ENCODE measurements at regions not wholly inside any gene's neighbourhood (a gene's known extent, or its start where the extent isn't known, plus 50 kb on each side); places are given as distances from the start of the nearest gene placed in this dataset.
A peak's percentile ranks its signal among the peaks of the same experiment; 100 is the strongest.

GRCh38 chr14:76924371-76925096, 98.3 kb downstream of the LRRC74A start:
- DNase-seq: peak; percentile 64

DNA sequence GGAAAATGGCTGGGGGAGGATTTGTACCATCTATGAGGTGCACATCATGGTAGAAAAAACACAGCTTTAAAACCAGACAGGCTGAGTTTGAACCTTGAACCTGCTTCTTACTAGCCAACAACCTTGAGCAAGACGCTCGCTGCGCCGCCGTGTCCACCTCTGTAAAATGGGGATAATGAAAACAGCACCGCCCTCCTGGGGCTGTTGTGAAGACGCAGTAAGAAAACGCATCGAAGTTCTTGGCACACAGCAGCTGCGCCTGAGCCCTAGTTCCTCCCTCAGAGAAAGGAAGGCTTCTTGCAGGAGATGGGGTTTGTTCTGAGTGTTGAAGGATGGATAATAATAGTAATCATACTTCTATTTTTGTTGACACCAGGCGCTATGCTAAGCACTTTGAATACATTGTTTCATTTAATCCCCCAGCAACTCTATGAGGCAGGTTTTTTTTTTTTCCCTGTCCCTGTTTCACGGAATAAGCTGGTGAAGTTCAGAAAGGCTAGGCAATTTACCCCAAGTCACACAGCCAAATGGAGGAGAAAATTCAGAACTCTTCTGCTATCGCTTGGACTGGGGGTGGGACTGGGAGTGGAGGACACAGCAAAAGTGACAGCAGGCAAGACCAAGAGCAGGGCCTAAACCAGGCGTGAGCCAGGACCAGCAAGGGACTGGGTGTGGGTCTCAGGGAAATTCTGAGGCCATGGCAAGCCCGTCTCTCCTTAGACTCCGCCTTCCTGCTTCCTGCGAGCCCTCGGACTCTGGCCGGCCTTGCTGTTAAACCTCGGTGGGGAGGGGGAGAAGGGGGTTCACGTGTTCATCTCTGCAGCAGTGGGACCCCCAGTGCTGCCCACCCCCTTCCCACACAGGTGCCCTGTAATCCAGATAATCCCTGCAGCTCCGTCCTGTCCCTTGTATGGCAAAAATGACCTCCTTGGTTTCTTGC, 97.5 kb downstream of the LRRC74A start:
- no peak for DNase-seq

GRCh38 chr14:76922584-76922983, 96.4 kb downstream of the LRRC74A start:
- DNase-seq: no peak

DNA sequence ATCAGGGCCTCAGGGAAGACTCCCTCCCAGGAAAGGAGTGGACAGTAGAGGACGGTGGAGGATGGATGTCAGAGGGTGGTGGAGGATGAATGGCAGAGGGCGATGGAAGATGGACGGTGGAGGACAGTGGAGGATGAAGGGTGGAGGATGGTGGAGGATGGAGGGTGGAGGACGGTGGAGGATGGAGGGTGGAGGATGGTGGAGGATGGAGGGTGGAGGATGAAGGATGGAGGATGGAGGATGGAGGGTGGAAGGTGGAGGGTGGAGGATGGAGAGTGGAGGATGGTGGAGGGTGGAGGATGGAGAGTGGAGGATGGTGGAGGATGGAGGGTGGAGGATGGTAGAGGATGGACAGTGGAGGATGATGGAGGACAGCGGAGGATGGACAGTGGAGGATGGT, 95.9 kb downstream of the LRRC74A start:
- DNase-seq: no peak

- no peak for DNase-seq
These were observed 94.8 kb downstream of the LRRC74A start for GRCh38 chr14:76921088-76921399.

- DNase-seq: peak; percentile 25
These were observed 94.3 kb downstream of the LRRC74A start for GRCh38 chr14:76920331-76921087.

DNA sequence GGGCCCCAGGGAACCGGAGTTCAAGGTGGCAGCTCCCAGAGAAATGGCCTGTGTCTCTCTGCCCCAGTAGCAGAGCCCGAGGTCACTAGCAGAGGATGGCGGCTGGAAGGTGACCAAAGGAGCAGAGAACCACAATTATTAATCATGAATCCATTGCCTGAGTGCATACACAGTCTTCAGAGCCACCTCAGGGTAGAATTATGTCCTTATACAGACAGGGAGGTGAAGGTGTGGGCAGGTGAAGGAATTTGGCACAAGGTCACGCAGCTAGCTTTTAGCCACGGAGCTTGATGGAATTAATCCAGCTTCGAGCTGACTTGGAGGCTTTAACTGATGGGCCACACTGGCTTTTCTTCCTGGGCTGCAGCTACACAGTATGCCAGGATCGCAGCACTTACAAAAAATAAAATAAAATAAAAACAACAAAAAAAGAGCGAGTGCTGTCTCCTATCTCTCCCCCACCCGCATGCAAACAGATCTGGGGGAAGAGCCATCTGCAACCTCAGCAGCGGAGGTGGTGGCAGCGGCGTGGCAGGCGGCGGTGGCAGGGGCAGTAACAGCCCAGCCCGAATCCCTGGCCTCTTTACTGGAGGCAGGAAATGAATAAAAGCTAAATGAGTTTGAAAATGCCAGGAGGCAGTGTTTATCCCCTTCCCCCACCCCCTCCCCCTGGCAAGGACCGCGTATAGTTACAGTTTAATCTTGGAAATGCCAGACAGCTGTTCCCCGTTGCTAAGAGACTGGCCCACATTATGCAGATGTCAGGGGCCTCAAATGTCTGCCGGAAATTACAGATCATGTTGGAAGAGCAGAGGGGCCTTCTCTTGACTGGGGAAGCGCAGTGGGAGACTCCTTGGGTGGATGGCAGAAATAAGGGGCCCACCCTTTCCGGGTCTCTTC, 93.5 kb downstream of the LRRC74A start:
- DNase-seq: peak; percentile 53

All from NCI-H2029 (cell line).